Activated T-cell treated with anti-CD3 and anti-CD28 coated beads, Interleukin-2, amount 50 U/mL, for 24 hours (primary cell): ENCODE measurements at regions not wholly inside any gene's neighbourhood (a gene's known extent, or its start where the extent isn't known, plus 50 kb on each side); places are given as distances from the start of the nearest gene placed in this dataset.
A peak's percentile ranks its signal among the peaks of the same experiment; 100 is the strongest.

ENCODE experiments used
- DNase-seq: peaks from one replicate; pipeline ENCODE4 v3.0.0-alpha.2; 2020
- H3K27ac Mint-ChIP-seq: 2 replicates; pipeline ENCODE4 v1.8.0; 2020; ENCODE audit warnings: mild to moderate bottlenecking, mixed read lengths
- H3K27me3 Mint-ChIP-seq: 2 replicates; pipeline ENCODE4 v1.8.0; 2020; ENCODE audit warnings: mixed read lengths
- H3K36me3 Mint-ChIP-seq: 2 replicates; pipeline ENCODE4 v1.8.0; 2020; ENCODE audit warnings: low read depth, mixed read lengths
- H3K4me1 Mint-ChIP-seq: 2 replicates; pipeline ENCODE4 v1.8.0; 2020; ENCODE audit warnings: low read depth, mixed read lengths
- H3K4me3 Mint-ChIP-seq: 2 replicates; pipeline ENCODE4 v1.8.0; 2020; ENCODE audit warnings: mild to moderate bottlenecking, moderate library complexity, mixed read lengths
- H3K9me3 Mint-ChIP-seq: 2 replicates; pipeline ENCODE4 v1.8.0; 2020; ENCODE audit warnings: mixed read lengths

- Mint-ChIP-seq H3K27me3 (peaks cover 22% of the 10 kb centered on the region), H3K9me3 (no peaks in the 10 kb centered on the region), H3K27ac (no peak overlapping the region), H3K36me3 (no peaks in the 10 kb centered on the region), H3K4me3 (no peak overlapping the region), H3K4me1 (peaks cover 4% of the 10 kb centered on the region)
- no peak for DNase-seq
Measured at GRCh38 chr9:19936598-19936997, 147.8 kb upstream of the SLC24A2 start.

DNA sequence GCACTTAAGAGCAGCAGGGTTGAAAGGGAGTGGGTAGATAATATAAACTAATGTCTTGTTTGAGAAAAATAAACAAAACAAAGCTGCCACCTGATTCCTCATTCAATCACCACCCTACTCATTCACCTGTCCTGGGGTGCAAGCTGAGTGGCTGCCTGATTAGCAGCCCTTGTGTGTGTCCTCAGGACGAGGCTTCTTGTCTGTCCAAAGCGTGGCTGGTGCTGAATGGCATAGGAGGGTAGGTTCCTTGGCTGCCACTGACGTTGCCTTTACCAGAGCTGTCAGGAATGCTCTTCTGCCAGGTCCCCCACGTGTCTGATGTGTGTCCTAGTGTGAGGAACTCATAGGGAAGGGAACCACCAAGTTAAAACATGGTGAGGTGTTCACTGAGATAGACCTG, 146.6 kb upstream of the SLC24A2 start:
- Mint-ChIP-seq H3K4me3 (no peak overlapping the region), H3K9me3 (no peaks in the 10 kb centered on the region), H3K27ac (no peak overlapping the region), H3K4me1 (peaks cover 4% of the 10 kb centered on the region), H3K36me3 (no peaks in the 10 kb centered on the region), H3K27me3 (peaks cover 22% of the 10 kb centered on the region)
- no peak for DNase-seq

DNA sequence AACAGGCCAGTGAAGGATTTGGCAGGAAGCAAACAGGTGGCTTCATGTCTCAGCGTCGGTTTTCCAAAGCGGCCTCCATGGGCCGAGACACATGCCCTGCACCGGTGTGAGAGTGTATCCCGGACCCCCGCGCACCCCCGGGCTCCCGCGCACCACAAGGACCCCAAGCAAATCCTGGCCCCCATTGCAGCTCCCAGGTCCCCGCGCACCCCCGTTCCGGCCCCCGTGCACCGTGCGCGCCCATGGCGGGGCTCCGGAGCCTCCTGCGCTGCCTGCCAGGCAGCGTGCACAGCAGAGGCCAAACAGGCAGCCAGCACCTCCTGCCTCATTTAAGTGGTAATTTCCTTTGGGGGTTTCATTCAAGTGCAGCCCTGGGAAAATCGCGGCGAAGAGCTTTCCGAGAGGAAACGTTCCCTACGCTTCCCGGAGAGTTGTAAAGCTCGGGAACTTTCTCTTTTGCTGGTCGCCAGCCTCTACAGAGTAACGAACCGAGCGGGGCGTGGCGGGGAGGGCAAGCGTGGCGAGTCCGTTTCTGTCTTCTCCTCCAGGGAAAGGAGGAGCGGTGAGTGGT, 145.5 kb upstream of the SLC24A2 start:
- no peaks in the 10 kb centered on the region for H3K36me3 Mint-ChIP-seq
- H3K27me3 Mint-ChIP-seq, result peaks cover 22% of the 10 kb centered on the region
- H3K4me3 Mint-ChIP-seq, result peak overlapping the region; percentile 66
- peak; percentile 39 for DNase-seq
- H3K27ac Mint-ChIP-seq, result no peak overlapping the region
- H3K9me3 Mint-ChIP-seq, result no peaks in the 10 kb centered on the region
- peaks cover 4% of the 10 kb centered on the region for H3K4me1 Mint-ChIP-seq

DNA sequence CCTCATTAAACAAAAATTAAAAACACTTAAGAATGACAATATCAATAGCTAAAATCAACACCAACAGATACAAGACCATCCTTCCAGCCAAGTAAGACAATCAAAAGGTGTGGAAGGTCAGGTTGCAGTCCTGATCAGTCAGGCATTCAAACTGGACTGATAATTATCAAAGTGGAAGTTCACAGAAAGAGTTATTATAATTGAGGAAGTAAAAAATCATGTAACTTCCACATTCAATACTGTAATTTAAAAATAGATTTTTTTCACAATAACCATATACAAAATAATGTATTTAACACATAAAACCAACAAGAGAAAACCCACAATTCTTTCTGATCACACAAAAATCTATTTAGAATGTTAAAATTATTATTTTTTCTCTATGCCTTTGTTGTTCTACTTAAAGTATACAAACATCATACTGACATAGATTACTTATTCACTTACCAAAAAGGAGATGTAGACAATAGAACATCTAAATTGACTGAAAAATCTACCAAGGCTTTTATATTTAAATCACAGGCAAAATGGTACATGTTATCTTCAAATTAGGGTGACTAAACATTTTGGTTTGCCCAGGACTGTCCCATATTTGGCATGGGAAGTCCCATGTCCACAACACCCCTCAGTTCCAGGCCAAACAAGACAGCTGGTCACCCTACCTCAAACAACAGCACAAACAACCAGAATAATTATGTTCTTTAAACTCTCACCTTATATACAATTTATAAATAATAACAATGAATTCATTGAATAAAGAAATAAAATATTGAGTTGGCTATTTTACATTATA, 142.5 kb upstream of the SLC24A2 start:
- Mint-ChIP-seq H3K27ac (no peak overlapping the region), H3K9me3 (no peaks in the 10 kb centered on the region), H3K36me3 (no peaks in the 10 kb centered on the region), H3K27me3 (peaks cover 22% of the 10 kb centered on the region), H3K4me1 (peaks cover 20% of the 10 kb centered on the region), H3K4me3 (no peak overlapping the region)
- no peak for DNase-seq

GRCh38 chr9:19927560-19927959, 138.7 kb upstream of the SLC24A2 start:
- H3K9me3 Mint-ChIP-seq, result no peaks in the 10 kb centered on the region
- peaks cover 2% of the 10 kb centered on the region for H3K27me3 Mint-ChIP-seq
- no peaks in the 10 kb centered on the region for H3K36me3 Mint-ChIP-seq
- no peak overlapping the region for H3K27ac Mint-ChIP-seq
- H3K4me1 Mint-ChIP-seq, result peaks cover 23% of the 10 kb centered on the region
- no peak overlapping the region for H3K4me3 Mint-ChIP-seq
- no peak for DNase-seq

DNA sequence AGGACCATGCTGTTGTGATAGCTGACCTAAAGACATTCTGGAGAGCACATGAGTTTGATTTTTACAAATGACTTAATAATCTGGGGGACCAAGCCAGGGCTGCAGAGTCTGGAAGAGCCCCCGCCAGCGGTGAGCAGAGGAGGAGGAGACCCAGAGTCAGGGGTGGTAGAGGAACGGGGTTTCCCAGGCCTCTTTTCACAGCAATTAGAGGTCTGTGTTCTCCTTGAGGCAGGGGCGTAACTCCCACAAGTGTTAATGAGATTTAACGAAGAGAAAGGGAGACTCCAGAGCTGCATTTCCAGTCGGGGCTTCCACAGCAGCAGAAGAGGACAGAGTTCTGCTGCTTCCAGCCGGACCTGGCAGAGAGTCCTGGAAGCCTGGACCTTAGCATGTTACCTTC, 137.9 kb upstream of the SLC24A2 start:
- no peak overlapping the region for H3K4me3 Mint-ChIP-seq
- DNase-seq, result no peak
- no peaks in the 10 kb centered on the region for H3K36me3 Mint-ChIP-seq
- peaks cover 5% of the 10 kb centered on the region for H3K27me3 Mint-ChIP-seq
- H3K27ac Mint-ChIP-seq, result no peak overlapping the region
- peaks cover 23% of the 10 kb centered on the region for H3K4me1 Mint-ChIP-seq
- H3K9me3 Mint-ChIP-seq, result no peaks in the 10 kb centered on the region

DNA sequence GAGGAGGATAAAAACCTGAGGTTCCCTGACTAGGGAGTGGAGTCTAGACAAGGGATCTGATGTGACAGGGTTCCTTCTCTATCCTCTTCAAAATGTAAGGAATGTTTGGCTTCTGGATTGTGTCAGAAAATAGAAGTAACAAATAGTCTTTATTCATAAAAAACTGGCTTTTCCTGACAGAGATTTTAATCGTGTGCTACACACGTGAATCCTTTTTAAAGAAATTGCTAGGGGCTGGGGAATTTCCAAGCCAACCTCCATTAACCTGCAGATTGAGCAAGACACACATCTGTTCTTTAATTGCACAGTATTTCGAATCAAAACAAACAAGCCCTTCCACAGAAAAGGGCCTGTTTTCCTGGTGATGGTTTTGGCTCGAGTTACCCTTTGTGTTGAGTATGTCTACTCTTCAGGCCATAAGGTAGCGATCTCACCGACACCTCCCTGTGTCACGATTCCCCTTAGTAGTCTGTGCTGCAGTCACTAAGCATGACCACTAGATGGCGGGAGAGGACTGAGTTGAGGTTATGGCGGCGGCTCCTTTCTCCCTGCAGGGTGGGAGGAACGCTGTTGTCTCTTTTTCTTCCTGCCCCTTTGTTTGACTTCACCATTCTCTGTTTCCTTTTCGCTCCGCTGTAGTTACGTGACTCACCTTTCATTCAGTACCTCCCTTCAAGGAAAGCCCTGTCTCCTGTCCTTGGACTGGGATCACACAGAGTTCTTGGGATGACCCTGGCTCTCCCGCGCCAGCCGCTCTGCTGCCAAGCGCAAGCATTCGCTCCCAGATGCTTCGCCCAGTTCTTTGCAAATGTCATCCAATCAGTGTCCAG, 137.1 kb upstream of the SLC24A2 start:
- H3K27ac Mint-ChIP-seq, result no peak overlapping the region
- peaks cover 23% of the 10 kb centered on the region for H3K4me1 Mint-ChIP-seq
- H3K36me3 Mint-ChIP-seq, result no peaks in the 10 kb centered on the region

DNA sequence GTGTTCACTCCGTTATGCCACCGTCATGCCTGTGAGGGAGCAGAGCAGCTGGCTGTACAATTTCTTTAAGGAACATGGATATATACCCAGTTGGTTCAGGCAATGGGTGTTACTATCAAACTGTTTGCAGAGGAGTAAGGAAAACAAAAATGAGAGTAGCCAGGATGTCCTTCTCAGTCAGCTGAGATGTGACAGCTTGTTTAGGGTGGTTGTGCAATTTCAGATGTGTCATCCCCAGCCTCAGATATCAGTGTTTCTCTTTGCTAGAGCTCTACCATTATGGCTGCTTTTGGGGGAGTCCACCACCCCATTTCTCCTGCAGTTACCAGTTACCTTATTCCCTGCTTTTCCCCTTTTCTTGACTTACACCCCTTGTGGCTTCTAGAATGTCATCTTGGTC, 135.2 kb upstream of the SLC24A2 start:
- Mint-ChIP-seq H3K4me1 (peaks cover 23% of the 10 kb centered on the region), H3K27me3 (peaks cover 13% of the 10 kb centered on the region), H3K9me3 (no peaks in the 10 kb centered on the region), H3K4me3 (no peak overlapping the region), H3K27ac (no peak overlapping the region), H3K36me3 (no peaks in the 10 kb centered on the region)
- DNase-seq, result no peak

More for the DNA sequence above, 137.1 kb upstream of the SLC24A2 start:
- DNase-seq, result peak; percentile 79
- Mint-ChIP-seq H3K27me3 (peaks cover 5% of the 10 kb centered on the region), H3K9me3 (no peaks in the 10 kb centered on the region), H3K4me3 (peak overlapping the region; percentile 60)

GRCh38 chr9:19922476-19923118, 133.8 kb upstream of the SLC24A2 start:
- H3K27me3 Mint-ChIP-seq, result peaks cover 23% of the 10 kb centered on the region
- peaks cover 19% of the 10 kb centered on the region for H3K4me1 Mint-ChIP-seq
- no peak overlapping the region for H3K4me3 Mint-ChIP-seq
- DNase-seq, result no peak
- H3K27ac Mint-ChIP-seq, result no peak overlapping the region
- no peaks in the 10 kb centered on the region for H3K9me3 Mint-ChIP-seq
- H3K36me3 Mint-ChIP-seq, result no peaks in the 10 kb centered on the region

DNA sequence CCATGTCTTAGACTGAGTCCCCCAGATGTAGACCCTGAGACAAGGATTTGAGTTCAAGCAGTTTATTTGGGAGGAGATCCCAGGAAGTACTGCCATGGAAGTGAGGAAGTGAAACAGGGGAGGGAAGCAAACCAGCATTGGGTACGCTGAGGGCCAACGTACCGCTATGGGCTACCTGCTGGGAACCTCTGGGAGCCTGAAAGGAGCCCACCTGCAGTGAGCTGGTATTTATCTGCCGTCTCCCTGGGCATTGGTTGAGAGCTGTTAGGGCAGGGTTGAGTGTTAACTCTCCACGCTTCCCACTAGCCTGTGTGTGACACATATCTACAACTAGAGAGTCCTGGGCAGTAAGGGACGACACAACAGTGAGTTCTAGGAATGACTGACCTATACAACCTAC, 131.6 kb upstream of the SLC24A2 start:
- Mint-ChIP-seq H3K4me3 (no peak overlapping the region), H3K27ac (no peak overlapping the region)
- no peak for DNase-seq

DNA sequence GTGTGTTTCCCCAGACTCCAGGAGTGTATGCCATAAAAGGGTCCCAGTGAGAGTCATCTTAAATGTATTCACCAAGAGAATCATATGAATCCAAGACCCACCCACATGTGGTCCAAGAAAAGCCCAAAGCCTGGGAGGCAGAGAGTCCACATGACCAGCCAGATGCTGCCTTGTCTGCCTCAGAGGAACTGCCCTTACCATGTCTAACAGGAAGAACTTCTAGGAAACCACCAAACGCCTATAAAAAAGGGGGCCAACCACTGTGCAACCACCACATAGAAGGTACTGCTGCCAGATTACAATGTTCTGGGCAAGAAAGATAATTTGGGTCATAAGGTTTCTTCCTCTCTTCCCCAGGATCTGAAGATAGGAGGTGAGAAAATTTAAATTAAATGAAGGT, 129.8 kb upstream of the SLC24A2 start:
- H3K9me3 Mint-ChIP-seq, result no peaks in the 10 kb centered on the region
- no peaks in the 10 kb centered on the region for H3K36me3 Mint-ChIP-seq
- DNase-seq, result no peak
- H3K27me3 Mint-ChIP-seq, result peaks cover 23% of the 10 kb centered on the region
- no peaks in the 10 kb centered on the region for H3K4me1 Mint-ChIP-seq
- no peak overlapping the region for H3K27ac Mint-ChIP-seq
- H3K4me3 Mint-ChIP-seq, result no peak overlapping the region

More for the DNA sequence above, 131.6 kb upstream of the SLC24A2 start:
- H3K4me1 Mint-ChIP-seq, result no peaks in the 10 kb centered on the region
- H3K36me3 Mint-ChIP-seq, result no peaks in the 10 kb centered on the region
- H3K27me3 Mint-ChIP-seq, result peaks cover 23% of the 10 kb centered on the region
- H3K9me3 Mint-ChIP-seq, result no peaks in the 10 kb centered on the region

- Mint-ChIP-seq H3K36me3 (no peaks in the 10 kb centered on the region), H3K4me3 (no peak overlapping the region), H3K27me3 (peaks cover 10% of the 10 kb centered on the region), H3K4me1 (no peaks in the 10 kb centered on the region), H3K27ac (no peak overlapping the region), H3K9me3 (no peaks in the 10 kb centered on the region)
- DNase-seq, result no peak
Measured at GRCh38 chr9:19914044-19914443, 125.2 kb upstream of the SLC24A2 start.

- Mint-ChIP-seq H3K4me1 (no peaks in the 10 kb centered on the region), H3K36me3 (no peaks in the 10 kb centered on the region), H3K27me3 (peaks cover 2% of the 10 kb centered on the region), H3K9me3 (no peaks in the 10 kb centered on the region), H3K27ac (no peak overlapping the region), H3K4me3 (no peak overlapping the region)
- no peak for DNase-seq
Measured at GRCh38 chr9:19913151-19913550, 124.3 kb upstream of the SLC24A2 start.

DNA sequence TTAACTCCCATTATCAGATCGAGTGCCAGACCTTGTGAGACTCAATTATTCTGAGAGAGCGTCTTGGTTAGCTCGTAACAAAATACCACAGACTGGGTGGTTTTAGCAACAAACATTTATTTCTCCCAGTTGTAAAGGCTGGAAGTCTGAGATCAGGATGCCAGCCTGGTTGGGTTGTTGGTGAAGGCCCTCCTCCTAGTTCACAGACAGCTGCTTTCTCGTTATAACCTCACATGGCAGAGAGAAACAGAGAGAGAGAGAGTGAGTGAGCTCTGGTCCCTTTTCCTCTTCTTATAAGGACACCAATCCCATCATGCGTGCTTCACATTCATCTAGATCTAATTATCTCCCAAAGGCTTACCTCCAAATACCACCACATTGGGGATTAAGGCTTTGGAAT, 114.2 kb upstream of the SLC24A2 start:
- Mint-ChIP-seq H3K9me3 (no peaks in the 10 kb centered on the region), H3K36me3 (no peaks in the 10 kb centered on the region), H3K27me3 (peaks cover 4% of the 10 kb centered on the region), H3K4me1 (peaks cover 5% of the 10 kb centered on the region), H3K4me3 (no peak overlapping the region), H3K27ac (no peak overlapping the region)
- no peak for DNase-seq
